ENCODE measurements at regions not wholly inside any gene's neighbourhood (a gene's known extent, or its start where the extent isn't known, plus 50 kb on each side); places are given as distances from the start of the nearest gene placed in this dataset.

DNA sequence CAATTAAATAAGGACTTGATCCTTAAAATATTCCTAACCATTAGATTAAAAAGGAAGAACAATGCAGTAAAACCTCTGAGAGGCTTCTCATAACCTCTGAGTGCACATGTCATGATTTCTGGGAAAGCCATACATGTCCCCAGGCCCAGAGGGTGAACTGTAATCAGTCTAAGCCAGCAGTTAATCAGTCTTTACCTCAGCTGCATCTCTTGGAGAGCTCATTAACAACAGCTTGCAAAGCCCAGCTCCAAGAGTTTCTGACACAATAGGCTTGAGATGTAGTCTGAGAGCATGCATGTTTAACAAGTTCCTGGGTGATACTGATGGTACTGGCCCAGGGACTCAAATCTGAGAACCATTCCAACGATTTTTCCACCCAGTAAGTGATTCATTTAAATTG, 392.1 kb downstream of the DNAH5 start:
- TF ChIP-seq, protein P1, sequence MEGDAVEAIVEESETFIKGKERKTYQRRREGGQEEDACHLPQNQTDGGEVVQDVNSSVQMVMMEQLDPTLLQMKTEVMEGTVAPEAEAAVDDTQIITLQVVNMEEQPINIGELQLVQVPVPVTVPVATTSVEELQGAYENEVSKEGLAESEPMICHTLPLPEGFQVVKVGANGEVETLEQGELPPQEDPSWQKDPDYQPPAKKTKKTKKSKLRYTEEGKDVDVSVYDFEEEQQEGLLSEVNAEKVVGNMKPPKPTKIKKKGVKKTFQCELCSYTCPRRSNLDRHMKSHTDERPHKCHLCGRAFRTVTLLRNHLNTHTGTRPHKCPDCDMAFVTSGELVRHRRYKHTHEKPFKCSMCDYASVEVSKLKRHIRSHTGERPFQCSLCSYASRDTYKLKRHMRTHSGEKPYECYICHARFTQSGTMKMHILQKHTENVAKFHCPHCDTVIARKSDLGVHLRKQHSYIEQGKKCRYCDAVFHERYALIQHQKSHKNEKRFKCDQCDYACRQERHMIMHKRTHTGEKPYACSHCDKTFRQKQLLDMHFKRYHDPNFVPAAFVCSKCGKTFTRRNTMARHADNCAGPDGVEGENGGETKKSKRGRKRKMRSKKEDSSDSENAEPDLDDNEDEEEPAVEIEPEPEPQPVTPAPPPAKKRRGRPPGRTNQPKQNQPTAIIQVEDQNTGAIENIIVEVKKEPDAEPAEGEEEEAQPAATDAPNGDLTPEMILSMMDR (IDR thresholded peaks at IDR 0.05), result no peak
- H3K27ac Mint-ChIP-seq, result no peak overlapping the region
- H3K36me3 Mint-ChIP-seq (ENCODE audit: low read depth), result no peaks in the 10 kb centered on the region
- no peaks in the 10 kb centered on the region for H3K4me1 Mint-ChIP-seq (ENCODE audit: low read depth)
- DNase-seq, result no peak
- peaks cover 4% of the 10 kb centered on the region for H3K9me3 Mint-ChIP-seq
- no peak overlapping the region for H3K4me3 Mint-ChIP-seq
- peaks cover 2% of the 10 kb centered on the region for H3K27me3 Mint-ChIP-seq (ENCODE audit: insufficient read depth)

DNA sequence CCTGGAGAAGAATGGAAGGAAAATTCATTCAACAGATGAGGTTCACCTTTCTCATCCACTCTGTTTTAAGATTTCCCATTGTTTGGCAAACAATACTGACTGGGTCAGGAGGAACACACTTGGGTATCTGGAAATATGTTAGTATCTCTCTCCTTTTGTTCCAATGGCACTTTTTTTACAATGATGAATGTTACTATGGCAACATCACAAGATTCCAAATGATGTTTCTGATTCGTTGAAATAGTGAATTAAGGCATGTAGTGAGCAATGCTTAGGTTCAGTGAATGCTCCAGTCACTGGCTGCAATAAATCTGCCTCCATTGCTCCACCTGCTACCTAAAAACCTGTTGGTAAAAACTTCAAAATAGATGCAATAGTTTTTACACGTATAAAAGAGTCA, 392.8 kb downstream of the DNAH5 start:
- Mint-ChIP-seq H3K4me1 (ENCODE audit: low read depth) (no peaks in the 10 kb centered on the region), H3K36me3 (ENCODE audit: low read depth) (no peaks in the 10 kb centered on the region), H3K4me3 (no peak overlapping the region), H3K9me3 (peaks cover 4% of the 10 kb centered on the region), H3K27me3 (ENCODE audit: insufficient read depth) (peaks cover 2% of the 10 kb centered on the region), H3K27ac (no peak overlapping the region)
- DNase-seq, result no peak
- TF ChIP-seq, protein P1 (IDR thresholded peaks at IDR 0.05), result no peak

DNA sequence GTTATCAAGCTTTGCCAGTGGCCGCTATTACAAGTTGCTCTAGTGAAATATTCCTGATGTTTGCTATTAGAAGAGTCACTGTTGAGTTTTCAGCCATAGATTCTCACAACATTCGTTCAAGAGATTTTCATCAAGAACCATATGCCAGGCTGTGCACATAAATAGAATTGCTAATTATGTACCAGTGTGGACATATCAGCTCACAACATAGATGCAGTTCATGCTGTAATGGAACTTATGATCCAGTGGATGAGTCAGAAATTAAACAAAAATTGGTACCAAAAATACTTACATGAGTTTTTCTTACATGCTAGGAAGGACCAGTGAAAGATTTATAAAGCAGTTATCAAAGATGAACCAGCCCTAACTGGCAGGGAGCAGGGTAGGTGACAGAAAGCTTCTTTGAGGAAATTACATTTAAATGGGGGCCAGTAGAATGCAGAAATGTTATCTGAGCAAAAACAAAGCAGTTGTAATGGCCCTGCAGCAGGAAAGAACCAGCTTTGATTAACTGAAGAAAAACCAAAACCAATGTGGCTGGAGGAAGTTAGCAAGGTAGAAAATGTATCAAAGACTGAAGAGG, 404.2 kb downstream of the DNAH5 start:
- Mint-ChIP-seq H3K9me3 (peaks cover 8% of the 10 kb centered on the region), H3K27me3 (ENCODE audit: insufficient read depth) (peaks cover 11% of the 10 kb centered on the region; the same call in 1 of the 2 replicates), H3K36me3 (ENCODE audit: low read depth) (0 out of 2 replicates have a peak, but pooled peaks cover 6% of the 10 kb centered on the region), H3K27ac (no peak overlapping the region), H3K4me1 (ENCODE audit: low read depth) (peaks cover 23% of the 10 kb centered on the region), H3K4me3 (no peak overlapping the region)
- DNase-seq, result no peak
- TF ChIP-seq, protein P1 (IDR thresholded peaks at IDR 0.05), result no peak

DNA sequence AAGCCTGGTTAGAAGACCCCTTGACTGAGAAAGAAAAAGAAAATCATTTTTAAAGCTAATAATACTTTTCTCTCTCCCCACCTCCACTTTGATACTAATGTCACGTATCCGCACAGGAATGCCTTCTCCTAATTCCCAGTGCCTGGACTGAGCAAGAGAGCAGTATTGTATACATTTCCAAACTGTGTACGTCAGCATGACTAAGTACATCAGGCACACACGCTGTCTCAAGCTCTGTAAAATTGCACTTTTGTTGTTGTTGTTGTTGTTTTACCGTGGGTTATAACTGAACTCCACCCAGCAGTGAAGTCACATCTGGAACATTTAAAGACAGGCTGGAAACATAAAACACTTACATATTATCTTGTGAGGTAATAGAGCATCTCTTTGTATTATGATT, 407.6 kb downstream of the DNAH5 start:
- Mint-ChIP-seq H3K36me3 (ENCODE audit: low read depth) (no peaks in the 10 kb centered on the region), H3K9me3 (no peaks in the 10 kb centered on the region), H3K27me3 (ENCODE audit: insufficient read depth) (peaks cover 7% of the 10 kb centered on the region; the same call in 1 of the 2 replicates), H3K4me1 (ENCODE audit: low read depth) (peaks cover 23% of the 10 kb centered on the region), H3K27ac (peak overlapping the region; percentile 42; the same call in 1 of the 2 replicates), H3K4me3 (peak overlapping the region; percentile 42)
- peak; percentile 9 for DNase-seq
- TF ChIP-seq, protein P1 (IDR thresholded peaks at IDR 0.05), result no peak

DNA sequence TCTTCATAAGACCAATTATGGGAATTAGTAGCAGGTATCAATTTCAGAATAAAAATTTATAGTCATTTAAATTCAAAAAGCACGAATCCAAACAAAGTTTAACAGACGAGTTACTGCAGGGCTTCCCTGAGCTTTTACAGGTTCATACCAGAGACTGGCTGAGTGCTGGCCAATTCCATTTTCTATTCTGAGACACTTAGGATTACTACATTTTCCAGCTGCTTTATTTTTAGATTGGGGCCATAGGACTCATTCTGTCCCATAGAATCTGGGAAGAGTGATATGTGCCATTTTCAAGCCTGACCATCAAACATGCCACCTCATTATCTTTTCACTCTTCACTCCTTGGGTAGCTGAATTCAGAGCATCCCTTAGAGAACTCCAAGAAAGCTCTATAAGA, 410.7 kb downstream of the DNAH5 start:
- no peaks in the 10 kb centered on the region for H3K36me3 Mint-ChIP-seq (ENCODE audit: low read depth)
- no peak for DNase-seq
- H3K27ac Mint-ChIP-seq, result no peak overlapping the region
- no peak overlapping the region for H3K4me3 Mint-ChIP-seq
- H3K9me3 Mint-ChIP-seq, result no peaks in the 10 kb centered on the region
- peaks cover 23% of the 10 kb centered on the region for H3K4me1 Mint-ChIP-seq (ENCODE audit: low read depth)
- TF ChIP-seq, protein P1 (IDR thresholded peaks at IDR 0.05), result no peak
- peaks cover 9% of the 10 kb centered on the region for H3K27me3 Mint-ChIP-seq (ENCODE audit: insufficient read depth)
